HEK293T (cell line): ENCODE measurements at regions not wholly inside any gene's neighbourhood (a gene's known extent, or its start where the extent isn't known, plus 50 kb on each side); places are given as distances from the start of the nearest gene placed in this dataset.

Experiments
- FOXA1 ChIP-seq: fragments of 450-650 bp; IDR thresholded peaks from 2 replicates; pipeline ENCODE4 v1.6.1; 2016; ENCODE audit warnings: mild to moderate bottlenecking
- HDGF ChIP-seq: fragments of 450-650 bp; IDR thresholded peaks from 2 replicates; pipeline ENCODE4 v1.6.1; 2017; ENCODE audit warnings: antibody characterized with exemption, borderline replicate concordance
- SP1 ChIP-seq: fragments of 450-650 bp; IDR thresholded peaks from 2 replicates; pipeline ENCODE4 v1.6.1; 2017
- TARDBP ChIP-seq: fragments of 450-650 bp; IDR thresholded peaks from 2 replicates; pipeline ENCODE4 v1.6.1; 2016
- TF ChIP-seq, protein P1 (sequence below): fragments of 450-650 bp; IDR thresholded peaks from 2 replicates; pipeline ENCODE4 v1.6.1; 2016

DNA sequence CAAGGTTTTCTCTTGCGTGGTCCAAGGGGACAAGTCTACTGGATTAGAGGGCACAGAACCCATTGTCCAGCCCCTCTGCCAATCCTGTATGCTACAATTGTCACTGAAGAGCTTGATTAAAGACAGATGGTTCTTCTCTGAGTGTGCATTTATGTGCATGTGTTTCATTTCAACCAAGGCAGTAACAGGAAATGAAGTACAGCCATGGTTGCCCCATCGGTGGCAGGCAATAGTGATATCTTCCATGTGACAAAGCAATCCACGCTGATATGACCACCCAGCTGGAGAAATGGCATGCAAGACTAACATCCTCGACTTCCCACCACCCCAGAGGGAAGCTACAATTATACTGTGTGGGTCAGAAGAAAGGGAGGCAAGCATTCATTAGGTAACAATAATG, 85.5 kb downstream of the UNC5CL start:
- no peak for TF ChIP-seq FOXA1
- TF ChIP-seq SP1, result no peak
- no peak for TF ChIP-seq HDGF
- TF ChIP-seq, protein P1, sequence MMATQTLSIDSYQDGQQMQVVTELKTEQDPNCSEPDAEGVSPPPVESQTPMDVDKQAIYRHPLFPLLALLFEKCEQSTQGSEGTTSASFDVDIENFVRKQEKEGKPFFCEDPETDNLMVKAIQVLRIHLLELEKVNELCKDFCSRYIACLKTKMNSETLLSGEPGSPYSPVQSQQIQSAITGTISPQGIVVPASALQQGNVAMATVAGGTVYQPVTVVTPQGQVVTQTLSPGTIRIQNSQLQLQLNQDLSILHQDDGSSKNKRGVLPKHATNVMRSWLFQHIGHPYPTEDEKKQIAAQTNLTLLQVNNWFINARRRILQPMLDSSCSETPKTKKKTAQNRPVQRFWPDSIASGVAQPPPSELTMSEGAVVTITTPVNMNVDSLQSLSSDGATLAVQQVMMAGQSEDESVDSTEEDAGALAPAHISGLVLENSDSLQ, result no peak
- TF ChIP-seq TARDBP, result no peak
